AG09309 (cell line): ENCODE measurements at regions not wholly inside any gene's neighbourhood (a gene's known extent, or its start where the extent isn't known, plus 50 kb on each side); places are given as distances from the start of the nearest gene placed in this dataset.

Experiments
- DNase-seq: peaks from one replicate; pipeline ENCODE4 v3.0.0-alpha.2; 2010; ENCODE audit warnings: low read depth
- H3K4me3 ChIP-seq: 2 replicates; pipeline ENCODE4 v1.5.1; 2011; ENCODE audit warnings: mild to moderate bottlenecking, low read depth, low read length, moderate library complexity; ENCODE audit not compliant: control insufficient read depth
- TF ChIP-seq, protein P1 (sequence below): IDR thresholded peaks from 2 replicates; pipeline ENCODE4 v1.5.1; 2011; ENCODE audit warnings: mild to moderate bottlenecking, low read depth, low read length, inconsistent platforms; ENCODE audit not compliant: insufficient read depth, control insufficient read depth; ENCODE audit errors: missing control alignments

DNA sequence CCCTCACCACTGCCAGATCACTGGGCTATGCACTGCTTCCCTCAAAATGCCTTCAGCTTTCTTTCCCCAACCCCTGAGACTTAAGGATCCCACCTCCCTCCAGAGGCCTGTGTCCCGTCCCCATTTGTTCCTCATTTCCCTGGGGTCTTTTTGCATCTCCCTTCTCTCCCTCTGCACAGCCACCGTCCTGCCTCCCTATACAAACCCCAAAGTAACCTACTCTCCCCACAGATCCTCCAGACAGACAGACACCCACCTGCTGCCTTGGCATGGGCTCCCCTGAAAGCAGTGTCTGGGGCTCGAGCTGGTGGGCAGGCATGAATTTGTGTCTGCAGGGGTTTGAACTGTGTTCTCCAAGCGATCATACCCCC, 69.4 kb upstream of the TNRC6C start:
- no peak overlapping the region for H3K4me3 ChIP-seq
- DNase-seq, result no peak
- TF ChIP-seq, protein P1, sequence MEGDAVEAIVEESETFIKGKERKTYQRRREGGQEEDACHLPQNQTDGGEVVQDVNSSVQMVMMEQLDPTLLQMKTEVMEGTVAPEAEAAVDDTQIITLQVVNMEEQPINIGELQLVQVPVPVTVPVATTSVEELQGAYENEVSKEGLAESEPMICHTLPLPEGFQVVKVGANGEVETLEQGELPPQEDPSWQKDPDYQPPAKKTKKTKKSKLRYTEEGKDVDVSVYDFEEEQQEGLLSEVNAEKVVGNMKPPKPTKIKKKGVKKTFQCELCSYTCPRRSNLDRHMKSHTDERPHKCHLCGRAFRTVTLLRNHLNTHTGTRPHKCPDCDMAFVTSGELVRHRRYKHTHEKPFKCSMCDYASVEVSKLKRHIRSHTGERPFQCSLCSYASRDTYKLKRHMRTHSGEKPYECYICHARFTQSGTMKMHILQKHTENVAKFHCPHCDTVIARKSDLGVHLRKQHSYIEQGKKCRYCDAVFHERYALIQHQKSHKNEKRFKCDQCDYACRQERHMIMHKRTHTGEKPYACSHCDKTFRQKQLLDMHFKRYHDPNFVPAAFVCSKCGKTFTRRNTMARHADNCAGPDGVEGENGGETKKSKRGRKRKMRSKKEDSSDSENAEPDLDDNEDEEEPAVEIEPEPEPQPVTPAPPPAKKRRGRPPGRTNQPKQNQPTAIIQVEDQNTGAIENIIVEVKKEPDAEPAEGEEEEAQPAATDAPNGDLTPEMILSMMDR, result no peak

DNA sequence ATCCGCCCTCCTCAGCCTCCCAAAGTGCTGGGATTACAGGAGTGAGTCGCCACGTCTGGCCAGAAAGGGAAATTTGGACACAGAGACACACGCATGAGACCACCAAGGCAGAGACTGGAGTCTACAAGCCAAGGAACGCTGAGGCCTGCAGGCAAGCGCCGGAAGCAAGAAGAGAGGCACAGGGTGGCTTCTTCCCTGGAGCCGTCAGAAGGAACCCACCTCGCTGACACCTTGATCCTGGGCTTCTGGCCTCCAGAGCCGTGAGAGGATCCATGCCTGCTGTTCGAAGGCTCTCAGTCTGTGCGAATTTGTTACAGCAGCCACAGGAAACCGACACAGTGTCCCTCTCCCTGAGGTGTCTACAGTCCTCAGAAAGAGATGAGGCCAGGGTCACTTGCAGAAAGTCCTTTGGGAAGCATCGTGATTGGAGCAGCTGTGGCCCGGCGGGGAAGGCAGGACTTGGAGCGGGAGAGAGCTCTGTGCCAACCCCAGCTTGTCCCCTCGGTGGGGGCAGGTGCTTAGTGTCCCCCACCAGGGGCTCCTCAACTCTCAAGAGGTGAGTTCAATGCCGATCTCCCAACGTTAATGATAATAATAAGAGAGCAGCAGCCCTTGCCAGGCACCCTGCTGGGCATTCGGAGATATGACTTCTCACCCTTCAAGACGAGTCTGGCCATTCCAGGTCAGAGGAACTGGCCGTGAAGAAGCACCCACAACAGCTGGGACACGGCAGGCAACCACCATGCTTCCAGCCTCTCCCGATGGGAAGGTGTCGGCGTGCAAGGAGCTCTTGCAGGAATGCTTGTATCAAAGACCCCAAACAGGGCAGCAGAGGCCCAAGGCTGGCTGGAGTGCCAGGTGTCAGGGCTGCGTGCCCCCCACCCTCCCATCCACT, 68.4 kb upstream of the TNRC6C start:
- DNase-seq, result no peak
- no peak overlapping the region for H3K4me3 ChIP-seq
- TF ChIP-seq, protein P1, result peak; percentile 5

GRCh38 chr17:77890771-77891170, 67.7 kb upstream of the TNRC6C start:
- TF ChIP-seq, protein P1, result no peak
- no peak overlapping the region for H3K4me3 ChIP-seq
- DNase-seq, result no peak

GRCh38 chr17:77891602-77892001, 66.9 kb upstream of the TNRC6C start:
- TF ChIP-seq, protein P1, result no peak
- no peak overlapping the region for H3K4me3 ChIP-seq
- DNase-seq, result no peak

DNA sequence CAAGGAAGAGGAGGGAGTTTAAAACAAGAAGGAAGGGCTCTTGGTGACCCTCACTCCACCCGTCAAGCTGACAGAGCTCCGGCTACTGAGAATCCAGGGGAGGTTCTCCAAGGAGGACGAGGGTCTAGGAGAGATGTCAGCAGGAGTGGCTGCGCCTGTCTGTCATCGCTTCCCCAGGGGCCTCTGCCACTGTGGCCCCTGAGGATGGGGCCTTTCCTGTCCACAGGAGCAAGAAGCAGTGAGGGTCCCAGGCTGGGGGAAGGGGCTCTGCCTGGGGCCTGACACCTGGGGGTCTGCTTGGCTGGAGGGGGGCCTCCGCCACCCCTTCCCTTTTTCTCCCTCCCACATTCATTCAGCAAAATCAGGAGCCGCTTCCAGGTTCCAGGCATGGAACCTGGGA, 66.5 kb upstream of the TNRC6C start:
- no peak for DNase-seq
- TF ChIP-seq, protein P1, result no peak
- no peak overlapping the region for H3K4me3 ChIP-seq

DNA sequence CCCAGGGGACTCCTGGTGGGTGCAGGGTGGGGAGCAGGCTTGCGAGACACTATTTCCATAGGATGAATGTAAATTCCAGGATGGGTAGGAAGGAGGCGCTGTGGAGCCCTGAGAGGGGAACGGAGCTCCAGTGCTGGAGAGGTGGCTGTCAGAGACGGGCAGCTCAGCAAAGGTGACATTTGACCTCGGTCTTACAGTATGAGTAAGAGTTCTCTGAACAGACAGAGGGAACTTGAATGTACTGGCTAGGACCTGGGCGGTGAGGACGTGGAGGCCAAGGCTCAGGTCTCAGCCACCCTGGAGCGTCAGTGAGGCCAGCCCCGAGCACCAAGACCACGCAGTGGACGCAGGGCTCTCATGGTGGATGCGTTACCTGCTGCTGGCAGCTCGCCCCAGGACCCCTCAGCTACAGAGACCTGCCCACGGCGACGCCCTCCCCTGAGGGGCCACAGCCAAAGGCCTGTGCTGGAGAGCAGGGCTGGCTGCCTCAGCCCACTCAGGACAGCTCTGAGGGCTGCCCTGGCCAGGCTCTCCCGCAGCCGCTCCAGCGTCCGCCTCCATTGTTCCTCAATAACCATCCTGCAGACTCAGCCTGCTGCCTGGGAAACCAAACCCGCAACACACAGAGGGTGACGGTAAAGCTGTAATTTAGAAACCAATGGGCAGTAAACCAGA, 65.9 kb upstream of the TNRC6C start:
- TF ChIP-seq, protein P1, result peak; percentile 20
- no peak for DNase-seq
- no peak overlapping the region for H3K4me3 ChIP-seq
